Uterus (tissue), 2 donors: ENCODE measurements at regions not wholly inside any gene's neighbourhood (a gene's known extent, or its start where the extent isn't known, plus 50 kb on each side); places are given as distances from the start of the nearest gene placed in this dataset.

Experiments
- POLR2A ChIP-seq, 2 donors: fragments of 450-650 bp; IDR thresholded peaks; one replicate each; pipeline ENCODE4 v1.6.1; 2016; ENCODE audit warnings: antibody characterized with exemption in 2 of 2, mild to moderate bottlenecking in 1 of 2, moderate library complexity in 1 of 2
- TF ChIP-seq, protein P1 (sequence below), 4 experiments: fragments of 200-600 bp in 2 of 4; fragments of 450-650 bp in 2 of 4; sonication (generic) in 2 of 4; IDR thresholded peaks; one replicate each; pipeline ENCODE4 v1.5.1; 2016 to 2019; ENCODE audit warnings: antibody characterized with exemption in 4 of 4, mild to moderate bottlenecking in 2 of 4, moderate library complexity in 1 of 4

DNA sequence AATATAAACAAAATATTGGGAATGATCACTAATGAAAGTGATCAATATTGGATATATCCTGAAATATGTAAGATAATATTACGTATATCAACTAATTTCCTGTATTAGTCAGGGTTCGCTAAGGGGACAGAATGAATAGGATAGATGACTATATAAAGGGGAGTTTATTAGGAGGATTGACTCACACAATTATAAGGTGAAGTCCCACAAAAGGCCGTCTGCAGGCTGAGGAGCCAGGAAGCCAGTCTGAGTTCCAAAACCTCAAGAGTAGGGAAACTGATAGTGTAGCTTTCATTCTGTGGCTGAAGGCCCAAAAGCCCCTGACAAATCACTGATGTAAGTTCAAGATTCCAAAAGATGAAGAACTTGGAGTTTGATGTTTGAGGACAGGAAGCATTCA is 561.1 kb downstream of the PRDM9 start:
- TF ChIP-seq, protein P1, sequence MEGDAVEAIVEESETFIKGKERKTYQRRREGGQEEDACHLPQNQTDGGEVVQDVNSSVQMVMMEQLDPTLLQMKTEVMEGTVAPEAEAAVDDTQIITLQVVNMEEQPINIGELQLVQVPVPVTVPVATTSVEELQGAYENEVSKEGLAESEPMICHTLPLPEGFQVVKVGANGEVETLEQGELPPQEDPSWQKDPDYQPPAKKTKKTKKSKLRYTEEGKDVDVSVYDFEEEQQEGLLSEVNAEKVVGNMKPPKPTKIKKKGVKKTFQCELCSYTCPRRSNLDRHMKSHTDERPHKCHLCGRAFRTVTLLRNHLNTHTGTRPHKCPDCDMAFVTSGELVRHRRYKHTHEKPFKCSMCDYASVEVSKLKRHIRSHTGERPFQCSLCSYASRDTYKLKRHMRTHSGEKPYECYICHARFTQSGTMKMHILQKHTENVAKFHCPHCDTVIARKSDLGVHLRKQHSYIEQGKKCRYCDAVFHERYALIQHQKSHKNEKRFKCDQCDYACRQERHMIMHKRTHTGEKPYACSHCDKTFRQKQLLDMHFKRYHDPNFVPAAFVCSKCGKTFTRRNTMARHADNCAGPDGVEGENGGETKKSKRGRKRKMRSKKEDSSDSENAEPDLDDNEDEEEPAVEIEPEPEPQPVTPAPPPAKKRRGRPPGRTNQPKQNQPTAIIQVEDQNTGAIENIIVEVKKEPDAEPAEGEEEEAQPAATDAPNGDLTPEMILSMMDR (IDR thresholded peaks at IDR 0.05): no peak
- no peak for TF ChIP-seq POLR2A (IDR thresholded peaks at IDR 0.05)
